Nucleus accumbens (tissue), 56 donors: ENCODE measurements at regions not wholly inside any gene's neighbourhood (a gene's known extent, or its start where the extent isn't known, plus 50 kb on each side); places are given as distances from the start of the nearest gene placed in this dataset.

Source experiments
- DNase-seq, 56 donors: peaks; one replicate each; lab custom pipeline; 2025; lab: John Stamatoyannopoulos, UW

- DNase-seq: no peak
Observed at GRCh38 chr13:33508060-33508459, 222.5 kb upstream of the STARD13 start.

GRCh38 chr13:33509642-33510229 lies 224.2 kb upstream of the STARD13 start:
- peak in 9 of 56 donors; percentile 3 to 50 (median 7) for DNase-seq

- no peak for DNase-seq
Observed at GRCh38 chr13:33510350-33510970, 224.9 kb upstream of the STARD13 start.

DNA sequence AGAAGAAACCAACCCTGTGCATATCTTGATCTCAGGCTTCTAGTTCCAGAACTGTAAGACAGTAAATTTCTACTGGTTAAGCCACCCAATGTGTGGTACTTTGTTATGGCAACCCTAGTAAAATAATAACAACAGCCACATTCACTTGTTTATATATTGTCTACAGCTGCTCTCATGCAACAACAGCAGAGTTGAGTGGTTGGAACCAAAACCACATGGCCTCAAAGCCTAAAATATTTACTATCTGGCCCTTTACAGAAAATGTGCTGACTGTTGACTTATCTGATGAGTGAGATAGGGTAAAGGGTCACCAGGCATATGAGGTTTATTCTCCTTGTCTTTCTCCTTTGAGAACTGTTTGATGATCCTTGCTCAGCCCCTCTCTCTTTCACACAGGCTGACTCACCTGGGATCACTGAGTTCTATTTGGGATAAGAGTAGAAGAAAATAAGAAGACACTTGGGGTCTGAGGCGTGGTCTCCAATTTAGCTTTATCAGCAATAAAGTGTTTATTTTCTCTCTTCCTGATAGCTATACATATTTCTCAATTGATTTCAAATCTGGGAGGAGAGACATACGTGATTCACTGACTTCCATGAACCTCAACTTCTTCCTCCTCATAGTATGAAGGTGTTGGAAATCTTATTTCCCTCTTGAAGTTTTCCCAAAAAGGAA lies 227.5 kb upstream of the STARD13 start:
- DNase-seq: no peak

DNA sequence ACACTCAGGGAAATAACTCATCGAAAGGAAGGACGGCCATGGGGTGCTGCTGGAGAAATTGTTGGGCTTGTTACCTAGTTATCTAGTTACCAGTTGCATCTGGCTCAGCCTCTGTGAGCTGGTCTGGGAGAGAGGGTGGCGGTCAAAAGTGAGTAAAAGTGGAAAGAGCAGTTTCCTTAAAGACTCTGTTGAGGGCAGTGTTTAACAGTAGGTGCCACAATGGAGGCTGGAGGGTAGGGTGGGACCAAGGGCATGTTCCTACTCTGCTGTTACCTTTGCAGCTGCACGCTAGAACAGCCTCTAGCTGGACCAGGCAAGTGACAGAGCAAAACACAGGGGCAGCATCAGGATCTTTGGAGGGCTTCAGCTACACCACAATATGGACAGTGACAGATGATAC lies 228.8 kb upstream of the STARD13 start:
- DNase-seq: no peak

GRCh38 chr13:33515146-33515545 lies 229.6 kb upstream of the STARD13 start:
- no peak for DNase-seq

DNA sequence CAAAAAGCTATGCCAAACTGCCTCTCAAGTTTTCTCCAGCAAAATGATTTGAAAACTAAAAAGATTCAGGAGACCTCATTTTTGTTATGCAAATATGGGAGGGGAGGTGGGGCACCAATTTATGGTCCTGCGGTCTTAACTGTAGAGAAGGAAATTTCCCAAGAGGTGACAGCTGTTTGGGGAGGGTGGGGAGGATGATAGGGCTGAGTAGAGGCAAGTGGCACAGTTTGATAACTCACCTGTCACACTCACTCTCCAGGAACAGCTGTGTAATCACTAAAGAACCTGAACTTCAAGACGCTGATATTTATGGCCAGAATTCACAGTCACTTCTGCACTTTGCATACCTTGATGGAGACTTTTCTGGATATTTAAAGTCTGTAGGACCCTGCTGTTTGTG lies 232.9 kb upstream of the STARD13 start:
- no peak for DNase-seq

GRCh38 chr13:33519561-33520467 lies 234.3 kb upstream of the STARD13 start:
- DNase-seq: no peak

GRCh38 chr13:33520468-33520839 lies 234.9 kb upstream of the STARD13 start:
- no peak for DNase-seq

DNA sequence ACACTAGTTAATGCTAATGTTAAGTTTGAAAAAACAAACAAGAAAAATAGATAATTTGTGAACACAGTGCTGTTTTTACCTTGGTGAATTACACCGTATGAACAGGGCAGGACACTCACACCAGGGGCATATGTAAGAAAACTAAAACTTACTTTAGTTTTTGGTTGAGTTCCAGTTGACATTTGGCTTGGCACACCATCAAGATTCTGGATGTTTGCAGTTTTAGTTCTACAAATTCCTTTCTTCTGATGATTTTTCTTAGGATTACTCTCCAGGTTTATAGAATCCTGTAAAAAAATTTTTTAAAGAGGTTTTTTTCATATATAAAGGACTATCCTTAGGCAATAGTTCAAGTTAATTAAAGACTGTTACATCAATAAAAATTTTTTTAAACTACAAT lies 238.5 kb upstream of the STARD13 start:
- no peak for DNase-seq

DNA sequence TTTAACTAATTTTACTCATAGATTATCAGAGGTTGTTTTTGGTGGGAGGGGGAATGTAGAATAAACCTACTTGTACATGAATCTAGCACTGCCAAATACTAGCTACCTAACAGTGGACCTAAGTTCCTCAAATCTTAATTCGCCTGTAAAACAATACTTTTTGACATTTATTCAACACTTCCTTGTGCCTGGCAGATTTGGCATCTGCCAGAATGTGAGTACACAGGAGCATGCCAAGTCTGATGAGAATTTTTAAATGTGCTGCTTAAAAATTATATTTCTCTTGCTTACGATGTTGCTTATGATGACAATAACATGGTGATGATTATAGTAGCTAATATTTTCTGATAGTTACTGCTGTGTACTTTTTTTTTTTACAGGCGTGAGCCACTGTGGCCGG lies 240.2 kb upstream of the STARD13 start:
- DNase-seq: no peak

- DNase-seq: no peak
Observed at GRCh38 chr13:33526718-33527117, 241.2 kb upstream of the STARD13 start.

DNA sequence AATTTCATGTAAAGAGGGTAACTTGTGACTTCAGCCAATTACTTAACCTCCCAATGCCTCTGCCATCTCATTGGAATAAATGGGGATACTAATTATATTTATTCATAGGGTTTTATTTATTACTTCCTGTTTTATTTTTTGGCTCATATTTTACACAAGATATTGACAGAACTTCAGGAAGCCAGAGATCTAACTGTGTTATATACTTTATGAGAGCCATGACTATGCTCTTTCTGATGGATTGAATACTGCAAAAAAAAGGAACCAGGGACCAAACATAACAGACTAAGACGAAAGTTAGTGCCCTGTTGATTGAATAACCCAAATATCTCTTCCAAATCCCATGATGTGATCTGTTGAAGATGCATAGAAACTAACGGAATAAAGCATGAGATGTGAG lies 243.3 kb upstream of the STARD13 start:
- no peak for DNase-seq

GRCh38 chr13:33531484-33531883 lies 245.9 kb upstream of the STARD13 start:
- DNase-seq: no peak

DNA sequence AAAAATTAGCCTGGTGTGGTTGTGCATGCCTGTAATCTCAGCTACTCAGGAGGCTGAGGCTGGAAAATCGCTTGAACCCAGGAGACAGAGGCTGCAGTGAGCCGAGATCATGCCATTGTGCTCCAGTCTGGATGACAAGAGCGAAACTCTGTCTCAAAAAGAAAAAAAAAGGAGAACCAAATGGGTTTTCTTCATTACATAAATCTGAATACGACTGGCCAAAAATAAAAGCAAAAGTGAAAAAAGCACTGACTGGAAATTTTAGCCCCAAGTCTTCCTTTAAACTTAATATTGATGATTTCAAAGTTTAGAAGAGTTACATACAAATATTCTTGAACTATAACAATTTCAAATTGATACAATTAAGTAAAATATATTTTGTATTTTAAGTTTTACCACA lies 249.5 kb upstream of the STARD13 start:
- no peak for DNase-seq

- no peak for DNase-seq
Observed at GRCh38 chr13:33536601-33537000, 251.0 kb upstream of the STARD13 start.

GRCh38 chr13:33537026-33537425 lies 251.5 kb upstream of the STARD13 start:
- no peak for DNase-seq

DNA sequence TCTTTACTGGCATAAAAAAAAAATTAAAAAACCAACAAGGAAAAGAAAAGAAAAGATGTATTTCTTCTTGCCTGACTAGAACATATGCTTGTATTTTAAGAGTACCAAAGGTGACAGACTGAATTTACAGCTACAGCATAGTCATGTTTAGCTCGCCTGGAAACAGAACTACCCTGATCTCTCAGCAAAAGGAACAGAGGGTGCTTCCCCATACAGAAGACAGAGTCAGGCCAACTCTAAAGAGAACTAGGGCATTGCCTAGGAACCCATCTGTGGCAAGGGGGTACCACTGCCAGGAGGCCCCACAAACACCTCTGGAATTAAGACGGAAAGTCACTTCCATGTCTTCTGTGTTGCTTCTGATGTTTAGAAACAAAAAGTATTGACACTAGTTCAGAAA lies 252.1 kb upstream of the STARD13 start:
- peak in 3 of 56 donors; percentile 1 to 5 (median 4) for DNase-seq

- no peak for DNase-seq
Observed at GRCh38 chr13:33541456-33541855, 255.9 kb upstream of the STARD13 start.

- no peak for DNase-seq
Observed at GRCh38 chr13:33541962-33542308, 256.4 kb upstream of the STARD13 start.
